MM.1S (cell line): ENCODE measurements at regions not wholly inside any gene's neighbourhood (a gene's known extent, or its start where the extent isn't known, plus 50 kb on each side); places are given as distances from the start of the nearest gene placed in this dataset.

Source experiments
- CTCF ChIP-seq: fragments of 300-600 bp; sonication (generic); IDR thresholded peaks from 2 replicates; pipeline ENCODE4 v1.5.1; 2016; ENCODE audit warnings: antibody characterized with exemption, low read length, mixed read lengths
- EZH2 ChIP-seq: fragments of 300-600 bp; sonication (generic); optimal IDR thresholded peaks from 2 replicates; pipeline ENCODE3; 2017; ENCODE audit warnings: low read depth, mild to moderate bottlenecking, antibody characterized with exemption, low read length, mixed read lengths
- EZH2phosphoT487 ChIP-seq: fragments of 300-600 bp; sonication (generic); IDR thresholded peaks from 2 replicates; pipeline ENCODE4 v1.6.1; 2018; ENCODE audit warnings: antibody characterized with exemption, low read length

GRCh38 chr5:106874974-106875373, 795.8 kb downstream of the EFNA5 start:
- TF ChIP-seq CTCF, result no peak
- TF ChIP-seq EZH2, result no peak
- no peak for TF ChIP-seq EZH2phosphoT487
